ENCODE measurements at regions not wholly inside any gene's neighbourhood (a gene's known extent, or its start where the extent isn't known, plus 50 kb on each side); places are given as distances from the start of the nearest gene placed in this dataset.

DNA sequence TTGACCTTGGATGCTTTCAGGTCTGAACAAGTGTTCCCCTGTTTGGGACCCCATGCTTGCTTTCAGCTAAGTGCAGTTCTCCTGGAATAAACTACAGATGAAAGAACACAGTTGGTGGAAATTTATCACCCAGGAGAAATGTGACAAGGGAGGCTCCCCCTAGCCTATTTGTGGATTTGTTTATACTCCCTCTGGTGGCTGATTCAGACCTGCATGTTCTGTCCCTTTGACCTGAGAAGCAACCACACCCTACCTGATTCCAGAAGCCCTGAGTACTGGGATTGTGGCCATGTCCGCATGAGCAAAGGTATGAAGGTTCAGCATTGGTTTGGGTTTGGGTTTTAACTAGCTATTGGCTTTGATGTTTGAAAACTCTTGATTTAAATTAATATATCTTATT is 440.9 kb downstream of the MID1IP1 start:
- H3K14ac ChIP-seq (ENCODE audit: insufficient read depth, low read length), result no peak overlapping the region
- peaks cover 0 to 3% (median 0%) of the 10 kb centered on the region in 3 experiments; a peak in 2 of 7 replicates for H3K36me3 Mint-ChIP-seq (ENCODE audit: insufficient read depth in 1 of 3, low read depth in 3 of 3)
- peaks cover 65 to 66% of the 10 kb centered on the region in 2 experiments for H3K9me3 Mint-ChIP-seq

More for the DNA sequence above, 440.9 kb downstream of the MID1IP1 start:
- Histone ChIP-seq H3K79me1 (ENCODE audit: insufficient read depth, low read depth, low read length, poor library complexity, severe bottlenecking) (no peaks in the 10 kb centered on the region), H2BK5ac (ENCODE audit: insufficient read length, low read length) (no peak overlapping the region), H3K18ac (ENCODE audit: insufficient read length, low read depth, low read length) (no peak overlapping the region), H3K79me2 (ENCODE audit: insufficient read depth, low read length) (no peaks in the 10 kb centered on the region), H3K4ac (ENCODE audit: low read depth, low read length) (no peak overlapping the region), H4K8ac (replicated peaks; ENCODE audit: insufficient read length, low read depth, low read length) (no peak overlapping the region), H3K4me1 (ENCODE audit: insufficient read depth, low read length) (no peaks in the 10 kb centered on the region), H3K9ac (ENCODE audit: extremely low read depth, insufficient read length, low read length) (no peak overlapping the region), H3K56ac (ENCODE audit: insufficient read length, low read depth, low read length) (no peak overlapping the region), H2BK15ac (ENCODE audit: low read depth, low read length) (no peak overlapping the region), H3K27me3 (ENCODE audit: insufficient read depth, low read length) (no peaks in the 10 kb centered on the region), H3K4me2 (ENCODE audit: insufficient read depth, insufficient read length, low read length) (no peak overlapping the region), H3T11ph (ENCODE audit: low read length) (no peak overlapping the region), H3K9me3 (ENCODE audit: control insufficient read depth, low read depth, low read length) (no peaks in the 10 kb centered on the region), H4K91ac (ENCODE audit: insufficient read length, low read depth, low read length) (no peak overlapping the region), H2AFZ (ENCODE audit: low read length) (no peak overlapping the region), H2BK20ac (ENCODE audit: low read depth, low read length, poor library complexity, severe bottlenecking) (no peak overlapping the region), H2BK120ac (ENCODE audit: low read depth, low read length, poor library complexity, severe bottlenecking) (no peak overlapping the region), H4K5ac (ENCODE audit: insufficient read length, low read depth, low read length) (no peak overlapping the region), H3K23ac (ENCODE audit: insufficient read length, low read depth, low read length) (no peak overlapping the region), H4K20me1 (ENCODE audit: control insufficient read depth, insufficient read depth, insufficient read length) (no peaks in the 10 kb centered on the region), H3K23me2 (ENCODE audit: insufficient read length, low read depth, low read length, poor library complexity, severe bottlenecking) (no peaks in the 10 kb centered on the region), H2AK5ac (ENCODE audit: insufficient read length, low read length) (no peak overlapping the region), H3K27ac (ENCODE audit: insufficient read length, low read depth, low read length) (no peak overlapping the region), H2BK12ac (ENCODE audit: insufficient read length, low read depth, low read length) (no peak overlapping the region)
- H3K27me3 Mint-ChIP-seq (ENCODE audit: low read depth), result peaks cover 5% of the 10 kb centered on the region
- no peaks in the 10 kb centered on the region for H3K4me1 Mint-ChIP-seq
- TF ChIP-seq, protein P1, sequence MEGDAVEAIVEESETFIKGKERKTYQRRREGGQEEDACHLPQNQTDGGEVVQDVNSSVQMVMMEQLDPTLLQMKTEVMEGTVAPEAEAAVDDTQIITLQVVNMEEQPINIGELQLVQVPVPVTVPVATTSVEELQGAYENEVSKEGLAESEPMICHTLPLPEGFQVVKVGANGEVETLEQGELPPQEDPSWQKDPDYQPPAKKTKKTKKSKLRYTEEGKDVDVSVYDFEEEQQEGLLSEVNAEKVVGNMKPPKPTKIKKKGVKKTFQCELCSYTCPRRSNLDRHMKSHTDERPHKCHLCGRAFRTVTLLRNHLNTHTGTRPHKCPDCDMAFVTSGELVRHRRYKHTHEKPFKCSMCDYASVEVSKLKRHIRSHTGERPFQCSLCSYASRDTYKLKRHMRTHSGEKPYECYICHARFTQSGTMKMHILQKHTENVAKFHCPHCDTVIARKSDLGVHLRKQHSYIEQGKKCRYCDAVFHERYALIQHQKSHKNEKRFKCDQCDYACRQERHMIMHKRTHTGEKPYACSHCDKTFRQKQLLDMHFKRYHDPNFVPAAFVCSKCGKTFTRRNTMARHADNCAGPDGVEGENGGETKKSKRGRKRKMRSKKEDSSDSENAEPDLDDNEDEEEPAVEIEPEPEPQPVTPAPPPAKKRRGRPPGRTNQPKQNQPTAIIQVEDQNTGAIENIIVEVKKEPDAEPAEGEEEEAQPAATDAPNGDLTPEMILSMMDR (conservative IDR thresholded peaks at IDR 0.05), result peak; percentile 64
- no CpG with 5 or more reads among the region's 1 CpG for WGBS (ENCODE audit: extremely low coverage, insufficient read length, low lambda C conversion rate)
- peak; percentile 42 for DNase-seq
- no peak overlapping the region for H3K27ac Mint-ChIP-seq
- H3K4me3 Mint-ChIP-seq, result no peak overlapping the region

Measured in H9 (cell line).